GM18505 (cell line): ENCODE measurements at regions not wholly inside any gene's neighbourhood (a gene's known extent, or its start where the extent isn't known, plus 50 kb on each side); places are given as distances from the start of the nearest gene placed in this dataset.

Experiments used
- ATAC-seq: cut with Tn5 transposase; IDR thresholded peaks from one replicate; pipeline ENCODE4 v1.9.1; 2021; ENCODE audit not compliant: unreplicated experiment
- POLR2A ChIP-seq: IDR thresholded peaks from 4 replicates; pipeline ENCODE4 v1.6.1; 2011; ENCODE audit warnings: borderline replicate concordance; ENCODE audit not compliant: insufficient read depth, insufficient read length; ENCODE audit errors: extremely low read depth

- no peak for TF ChIP-seq POLR2A
- no peak for ATAC-seq
These were observed 424.2 kb upstream of the DCN start for GRCh38 chr12:91606662-91607377.

DNA sequence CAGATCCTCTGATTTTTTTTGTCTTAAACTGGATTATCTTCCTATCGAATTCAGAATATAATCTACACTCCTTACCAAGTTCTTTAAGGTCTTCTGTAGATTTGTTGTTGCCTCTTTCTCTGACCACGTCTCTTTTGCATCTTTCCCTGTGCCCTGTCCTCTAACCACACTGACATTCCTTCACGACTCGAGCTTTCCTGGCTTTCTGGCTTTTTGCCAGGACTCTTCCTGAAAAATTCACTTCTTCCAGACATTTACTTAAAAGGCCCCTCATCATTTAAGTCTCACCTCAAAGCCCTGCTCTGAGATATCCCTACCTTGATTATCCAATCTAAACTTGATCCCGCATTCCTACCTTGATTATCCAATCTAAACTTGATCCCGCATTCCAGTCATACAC lies 422.3 kb upstream of the DCN start:
- TF ChIP-seq POLR2A, result no peak
- ATAC-seq, result no peak

- ATAC-seq, result no peak
- TF ChIP-seq POLR2A, result no peak
These were observed 420.4 kb upstream of the DCN start for GRCh38 chr12:91603060-91603459.

GRCh38 chr12:91601054-91601453 lies 418.4 kb upstream of the DCN start:
- no peak for TF ChIP-seq POLR2A
- no peak for ATAC-seq

GRCh38 chr12:91594715-91595114 lies 412.1 kb upstream of the DCN start:
- no peak for TF ChIP-seq POLR2A
- ATAC-seq, result no peak

GRCh38 chr12:91591639-91591987 lies 409.0 kb upstream of the DCN start:
- no peak for ATAC-seq
- no peak for TF ChIP-seq POLR2A

- TF ChIP-seq POLR2A, result no peak
- no peak for ATAC-seq
These were observed 408.5 kb upstream of the DCN start for GRCh38 chr12:91590966-91591638.

DNA sequence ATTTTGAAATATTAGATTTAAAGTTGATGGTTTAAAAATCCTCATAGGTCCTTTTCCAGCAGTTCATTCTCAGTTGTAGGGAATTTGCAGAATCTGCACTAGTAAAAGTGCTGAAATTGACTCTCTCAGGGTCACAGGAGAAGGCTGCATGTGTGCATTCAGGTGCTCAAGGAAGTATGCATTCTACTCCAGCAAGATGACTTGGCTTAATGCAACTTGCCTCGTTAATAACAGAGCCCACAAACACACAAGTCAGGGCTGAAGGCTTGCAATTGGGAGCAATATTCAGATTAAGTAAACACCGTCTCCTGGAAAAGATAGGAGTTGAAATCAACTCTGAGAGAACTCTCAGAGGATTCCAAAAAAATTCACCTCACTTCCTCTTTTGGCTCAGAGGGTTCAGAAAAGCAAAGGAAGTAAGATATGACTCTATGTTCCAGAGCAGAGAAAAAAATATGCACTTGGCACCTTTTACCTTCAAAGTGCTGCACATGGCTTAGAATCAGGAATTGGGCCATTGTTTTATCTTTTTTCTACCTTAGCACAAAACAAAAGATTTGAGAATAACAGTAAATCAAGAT lies 406.3 kb upstream of the DCN start:
- TF ChIP-seq POLR2A, result no peak
- ATAC-seq, result no peak

DNA sequence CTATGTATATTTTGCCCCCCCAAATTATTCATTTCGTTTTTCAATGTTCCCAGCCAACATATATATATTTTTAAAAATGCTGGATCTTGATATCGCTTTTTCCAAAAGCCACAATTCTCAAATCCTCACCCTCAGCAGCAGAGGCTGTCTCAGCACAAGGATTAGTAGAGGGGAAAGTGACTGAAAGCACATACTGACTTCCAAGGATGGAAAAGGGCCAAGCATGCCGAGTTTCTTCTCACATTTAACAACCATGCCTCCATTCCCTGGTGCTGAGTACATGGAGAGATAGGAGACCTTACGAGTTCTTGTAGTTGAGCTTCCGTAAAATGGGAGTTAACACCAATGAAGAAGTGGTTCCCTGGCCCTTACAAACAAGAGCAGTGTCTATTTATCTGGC lies 403.4 kb upstream of the DCN start:
- ATAC-seq, result no peak
- no peak for TF ChIP-seq POLR2A

DNA sequence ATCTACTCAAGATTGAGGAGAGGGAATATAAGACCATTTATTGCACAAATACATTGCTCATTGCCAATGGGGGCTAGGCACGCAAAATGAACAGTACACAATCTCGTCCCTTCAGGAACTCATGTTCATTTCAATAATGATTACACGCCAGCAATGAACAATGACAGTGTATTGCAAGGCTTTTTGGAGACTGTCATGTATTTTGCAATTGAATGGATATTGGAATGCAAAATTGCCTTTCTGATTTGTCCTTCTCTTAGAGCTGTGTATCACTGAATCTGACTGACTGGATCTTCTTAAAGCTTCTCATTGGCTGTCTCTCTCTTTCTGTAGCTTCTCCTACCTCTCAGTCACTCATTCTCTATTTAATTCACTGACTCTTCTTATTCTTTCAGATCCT lies 400.2 kb upstream of the DCN start:
- ATAC-seq, result no peak
- no peak for TF ChIP-seq POLR2A

GRCh38 chr12:91579516-91580263 lies 397.1 kb upstream of the DCN start:
- no peak for ATAC-seq

DNA sequence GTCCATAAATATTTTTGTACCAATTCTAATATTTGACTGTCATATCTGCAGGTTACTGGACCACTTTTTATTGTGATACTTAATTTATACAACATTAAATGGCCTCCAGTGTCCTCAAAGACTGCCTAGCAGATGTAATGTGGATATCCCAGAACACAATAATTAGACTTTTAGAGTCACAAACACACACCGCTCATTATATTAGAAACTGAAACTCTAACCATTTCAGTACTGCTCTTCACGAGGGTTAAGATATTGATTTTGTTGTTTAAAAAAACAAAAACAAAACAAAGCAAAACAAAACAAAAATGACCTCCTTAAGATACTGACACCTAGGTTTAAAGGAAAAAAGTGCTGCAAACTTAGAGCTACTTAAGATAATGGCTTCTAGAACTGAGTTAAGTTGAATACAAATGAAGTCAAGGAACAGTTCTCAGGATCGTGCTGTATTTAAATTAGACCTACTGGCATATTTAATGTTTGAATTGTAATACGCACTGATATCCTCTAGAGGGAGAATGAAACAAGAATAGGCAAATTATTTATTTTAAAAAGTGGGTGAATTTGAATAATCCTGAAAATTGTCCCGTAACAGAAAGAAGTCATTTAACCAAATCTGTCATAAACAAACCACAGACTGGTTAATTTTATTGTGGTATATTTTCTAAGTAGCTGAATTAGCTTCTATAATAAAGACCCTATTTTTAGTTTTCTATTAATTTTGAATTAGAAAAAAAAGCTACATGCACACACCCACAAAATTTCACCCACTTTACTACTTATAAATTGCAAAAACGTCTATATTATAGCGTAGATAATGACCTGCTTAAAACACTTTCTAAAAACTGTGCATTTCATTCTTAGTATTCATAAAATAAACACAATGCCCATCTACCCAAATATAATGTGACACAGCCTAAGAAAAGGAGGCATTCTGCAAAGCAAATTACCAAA lies 395.2 kb upstream of the DCN start:
- TF ChIP-seq POLR2A, result no peak
- no peak for ATAC-seq

More at GRCh38 chr12:91579516-91580263, 397.1 kb upstream of the DCN start:
- TF ChIP-seq POLR2A, result no peak
